ENCODE measurements at regions not wholly inside any gene's neighbourhood (a gene's known extent, or its start where the extent isn't known, plus 50 kb on each side); places are given as distances from the start of the nearest gene placed in this dataset.
"Not testable (repeated sequence)": the region's sequence is repeated elsewhere in the genome, so short reads cannot be mapped to it uniquely, and the experiment has no call there.

GRCh38 chr5:103724271-103724670 lies 161.7 kb upstream of the NUDT12 start:
- Mint-ChIP-seq H3K27ac (no peak overlapping the region), H3K36me3 (no peaks in the 10 kb centered on the region), H3K9me3 (peaks cover 10 to 21% of the 10 kb centered on the region in 2 donors)
- DNase-seq (ENCODE audit: low spot score in 2 of 2) (no peak), ATAC-seq (no peak)

GRCh38 chr5:103721183-103721582 lies 158.6 kb upstream of the NUDT12 start:
- ATAC-seq (no peak), DNase-seq (ENCODE audit: low spot score in 2 of 2) (no peak)
- H3K36me3 Mint-ChIP-seq = no peaks in the 10 kb centered on the region
- H3K9me3 Mint-ChIP-seq = peaks cover 15 to 26% of the 10 kb centered on the region in 2 donors
- no peak overlapping the region for H3K27ac Mint-ChIP-seq

- H3K9me3 Mint-ChIP-seq = peaks cover 15 to 22% of the 10 kb centered on the region in 2 donors
- DNase-seq (ENCODE audit: low spot score in 2 of 2) (no peak), ATAC-seq (no peak)
- no peaks in the 10 kb centered on the region for H3K36me3 Mint-ChIP-seq
- no peak overlapping the region for H3K27ac Mint-ChIP-seq
Observed at GRCh38 chr5:103718108-103718507, 155.5 kb upstream of the NUDT12 start.

- Mint-ChIP-seq H3K9me3 (peaks cover 0 to 4% of the 10 kb centered on the region in 2 donors), H3K27ac (no peak overlapping the region), H3K36me3 (no peaks in the 10 kb centered on the region)
- ATAC-seq (no peak), DNase-seq (ENCODE audit: low spot score in 2 of 2) (no peak)
Observed at GRCh38 chr5:103708601-103709000, 146.0 kb upstream of the NUDT12 start.

- H3K27ac Mint-ChIP-seq = no peak overlapping the region
- ATAC-seq = no peak
- no peak for DNase-seq (ENCODE audit: low spot score in 2 of 2)
- no peaks in the 10 kb centered on the region for H3K36me3 Mint-ChIP-seq
- peaks cover 0 to 4% of the 10 kb centered on the region in 2 donors for H3K9me3 Mint-ChIP-seq
Observed at GRCh38 chr5:103706939-103707682, 144.5 kb upstream of the NUDT12 start.

- DNase-seq (ENCODE audit: low spot score in 2 of 2) (no peak), ATAC-seq (no peak)
- Mint-ChIP-seq H3K27ac (no peak overlapping the region), H3K36me3 (no peaks in the 10 kb centered on the region), H3K9me3 (peaks cover 0 to 8% of the 10 kb centered on the region in 2 donors)
Observed at GRCh38 chr5:103703617-103704016, 141.0 kb upstream of the NUDT12 start.

GRCh38 chr5:103693517-103693916 lies 130.9 kb upstream of the NUDT12 start:
- Mint-ChIP-seq H3K36me3 (no peaks in the 10 kb centered on the region), H3K27ac (no peak overlapping the region), H3K9me3 (no peaks in the 10 kb centered on the region)
- ATAC-seq = no peak
- no peak for DNase-seq (ENCODE audit: low spot score in 2 of 2)

GRCh38 chr5:103690676-103691075 lies 128.1 kb upstream of the NUDT12 start:
- no peak overlapping the region for H3K27ac Mint-ChIP-seq
- ATAC-seq (no peak), DNase-seq (ENCODE audit: low spot score in 2 of 2) (no peak)
- peaks cover 5% of the 10 kb centered on the region in 2 donors for H3K9me3 Mint-ChIP-seq
- H3K36me3 Mint-ChIP-seq = no peaks in the 10 kb centered on the region

GRCh38 chr5:103679873-103680272 lies 117.3 kb upstream of the NUDT12 start:
- Mint-ChIP-seq H3K9me3 (peaks cover 4% of the 10 kb centered on the region in 2 donors), H3K36me3 (no peaks in the 10 kb centered on the region), H3K27ac (no peak overlapping the region)
- ATAC-seq (no peak), DNase-seq (ENCODE audit: low spot score in 2 of 2) (no peak)

GRCh38 chr5:103676198-103676597 lies 113.6 kb upstream of the NUDT12 start:
- not testable (repeated sequence) for ATAC-seq; H3K36me3 Mint-ChIP-seq; H3K27ac Mint-ChIP-seq; H3K9me3 Mint-ChIP-seq; DNase-seq (ENCODE audit: low spot score in 2 of 2)

- Mint-ChIP-seq H3K9me3 (peaks cover 0 to 1% of the 10 kb centered on the region in 2 donors), H3K27ac (no peak overlapping the region), H3K36me3 (no peaks in the 10 kb centered on the region)
- no peak for DNase-seq (ENCODE audit: low spot score in 2 of 2)
- ATAC-seq = no peak
Observed at GRCh38 chr5:103674739-103675138, 112.2 kb upstream of the NUDT12 start.

- ATAC-seq = no peak
- Mint-ChIP-seq H3K27ac (no peak overlapping the region), H3K9me3 (peaks cover 0 to 3% of the 10 kb centered on the region in 2 donors), H3K36me3 (no peaks in the 10 kb centered on the region)
- no peak for DNase-seq (ENCODE audit: low spot score in 2 of 2)
Observed at GRCh38 chr5:103674251-103674650, 111.7 kb upstream of the NUDT12 start.

- no peak for DNase-seq (ENCODE audit: low spot score in 2 of 2)
- Mint-ChIP-seq H3K27ac (no peak overlapping the region), H3K36me3 (no peaks in the 10 kb centered on the region), H3K9me3 (peaks cover 4 to 13% of the 10 kb centered on the region in 2 donors)
- ATAC-seq = no peak
Observed at GRCh38 chr5:103669615-103670014, 107.0 kb upstream of the NUDT12 start.

- Mint-ChIP-seq H3K27ac (no peak overlapping the region), H3K9me3 (peaks cover 9 to 13% of the 10 kb centered on the region in 2 donors), H3K36me3 (no peaks in the 10 kb centered on the region)
- ATAC-seq (no peak), DNase-seq (ENCODE audit: low spot score in 2 of 2) (no peak)
Observed at GRCh38 chr5:103668281-103668680, 105.7 kb upstream of the NUDT12 start.

- H3K27ac Mint-ChIP-seq = no peak overlapping the region
- ATAC-seq = no peak
- H3K36me3 Mint-ChIP-seq = peaks cover 0 to 7% of the 10 kb centered on the region in 2 donors
Observed at GRCh38 chr5:103667068-103667467, 104.5 kb upstream of the NUDT12 start.

GRCh38 chr5:103657301-103657700 lies 94.7 kb upstream of the NUDT12 start:
- ATAC-seq = no peak
- no peak for DNase-seq (ENCODE audit: low spot score in 2 of 2)
- Mint-ChIP-seq H3K36me3 (no peaks in the 10 kb centered on the region), H3K9me3 (peaks cover 0 to 6% of the 10 kb centered on the region in 2 donors), H3K27ac (no peak overlapping the region)

More at GRCh38 chr5:103667068-103667467, 104.5 kb upstream of the NUDT12 start:
- DNase-seq (ENCODE audit: low spot score in 2 of 2) = no peak
- peaks cover 16 to 18% of the 10 kb centered on the region in 2 donors for H3K9me3 Mint-ChIP-seq

GRCh38 chr5:103648086-103648485 lies 85.5 kb upstream of the NUDT12 start:
- H3K36me3 Mint-ChIP-seq = no peaks in the 10 kb centered on the region
- ATAC-seq (no peak), DNase-seq (ENCODE audit: low spot score in 2 of 2) (no peak)
- peaks cover 0 to 4% of the 10 kb centered on the region in 2 donors for H3K9me3 Mint-ChIP-seq
- H3K27ac Mint-ChIP-seq = no peak overlapping the region

Data from activated naive CD4-positive, alpha-beta T cell treated with anti-CD3 and anti-CD28 coated beads, Interleukin-2, amount 50 U/mL, for 72 hours (primary cell).